H1 (cell line): ENCODE measurements at regions not wholly inside any gene's neighbourhood (a gene's known extent, or its start where the extent isn't known, plus 50 kb on each side); places are given as distances from the start of the nearest gene placed in this dataset.

Source experiments
- CTCF ChIA-PET: fragments of 300-600 bp; sonication (Branson Sonifier 250); formaldehyde crosslinking; loops from one replicate; lab custom pipeline; 2021; ENCODE audit not compliant: partially characterized antibody; lab: Charles Lee
- POLR2A ChIA-PET: fragments of 300-600 bp; sonication (Branson Sonifier 250); formaldehyde crosslinking; loops from one replicate; lab custom pipeline; 2021; ENCODE audit warnings: inconsistent platforms; ENCODE audit not compliant: partially characterized antibody; lab: Charles Lee
- DNase-seq, 2 experiments: peaks; one replicate each; pipeline versions ENCODE4 v3.0.0 to v3.0.0-alpha.2; 2010 to 2022; ENCODE audit warnings: low spot score in 2 of 2, low read depth in 1 of 2, mixed read lengths in 1 of 2
- FAIRE-seq: peaks from 2 replicates; lab custom pipeline; 2011; peaks lifted over from hg19 to GRCh38; lab: Jason Lieb, UNC
- H2AFZ ChIP-seq: 2 replicates; pipeline ENCODE4 v1.8.1; 2012; ENCODE audit warnings: low read length, inconsistent platforms
- H2AK5ac ChIP-seq: 2 replicates; pipeline ENCODE4 v1.6.1; 2013; ENCODE audit warnings: low read depth, low read length
- H2BK120ac ChIP-seq: replicated peaks from 2 replicates; pipeline ENCODE3; 2013; ENCODE audit warnings: low read depth, low read length, inconsistent platforms
- H2BK12ac ChIP-seq: 2 replicates; pipeline ENCODE4 v1.6.1; 2013; ENCODE audit warnings: low read depth, low read length
- H2BK15ac ChIP-seq: 2 replicates; pipeline ENCODE4 v1.6.1; 2013; ENCODE audit warnings: low read length
- H2BK20ac ChIP-seq: 2 replicates; pipeline ENCODE4 v1.6.1; 2013; ENCODE audit warnings: low read length
- H2BK5ac ChIP-seq: 2 replicates; pipeline ENCODE4 v1.6.1; 2013; ENCODE audit warnings: low read depth, low read length
- H3K14ac ChIP-seq: 2 replicates; pipeline ENCODE4 v1.6.1; 2013; ENCODE audit warnings: inconsistent platforms; ENCODE audit not compliant: insufficient read length
- H3K18ac ChIP-seq: 2 replicates; pipeline ENCODE4 v1.6.1; 2013; ENCODE audit warnings: low read length; ENCODE audit errors: extremely low read depth
- H3K23ac ChIP-seq: 2 replicates; pipeline ENCODE4 v1.6.1; 2013; ENCODE audit warnings: inconsistent platforms; ENCODE audit not compliant: insufficient read length
- H3K23me2 ChIP-seq: 2 replicates; pipeline ENCODE4 v1.6.1; 2013; ENCODE audit warnings: low read depth, low read length
- H3K27ac ChIP-seq: 2 replicates; pipeline ENCODE4 v1.6.1; 2011; ENCODE audit warnings: low read depth, low read length, inconsistent platforms
- H3K27me3 ChIP-seq, 4 experiments: replicated peaks in 1 of 4; 1 replicate in 1 of 4; 2 replicates in 3 of 4; pipeline versions ENCODE4 v1.6.1 to v1.8.1; 2011 to 2013; ENCODE audit warnings: low read length in 3 of 4, mild to moderate bottlenecking in 3 of 4, inconsistent platforms in 2 of 4, mixed read lengths in 2 of 4, moderate library complexity in 1 of 4; ENCODE audit not compliant: control insufficient read depth in 3 of 4, insufficient read depth in 3 of 4; ENCODE audit errors: extremely low read depth in 1 of 4
- H3K36me3 ChIP-seq, 4 experiments: 2 replicates each; pipeline versions ENCODE4 v1.6.1 to v1.8.1; 2011 to 2013; ENCODE audit warnings: mild to moderate bottlenecking in 4 of 4, low read length in 3 of 4, moderate library complexity in 2 of 4, control low read depth in 1 of 4, inconsistent platforms in 1 of 4; ENCODE audit not compliant: insufficient read depth in 4 of 4, control insufficient read depth in 2 of 4
- H3K4ac ChIP-seq: replicated peaks from 2 replicates; pipeline ENCODE3; 2013; ENCODE audit warnings: low read length, low read depth, mixed read lengths, inconsistent platforms; ENCODE audit not compliant: insufficient read length
- H3K4me1 ChIP-seq, 4 experiments: replicated peaks in 1 of 4; 1 replicate in 1 of 4; 2 replicates in 3 of 4; pipeline versions ENCODE4 v1.6.1 to v1.8.1; 2011 to 2013; ENCODE audit warnings: low read length in 3 of 4, inconsistent platforms in 2 of 4, mixed read lengths in 1 of 4; ENCODE audit not compliant: insufficient read depth in 4 of 4, control insufficient read depth in 3 of 4
- H3K4me2 ChIP-seq, 2 experiments: 2 replicates each; pipeline versions ENCODE4 v1.6.1 to v1.8.1; 2011 to 2013; ENCODE audit warnings: low read depth in 2 of 2, low read length in 2 of 2, control low read depth in 1 of 2, inconsistent platforms in 1 of 2, mild to moderate bottlenecking in 1 of 2; ENCODE audit not compliant: insufficient read depth in 1 of 2
- H3K4me3 ChIP-seq, 4 experiments: fragments of 200-600, 300-600 bp in 1 of 4; sonication (generic), shearing (Covaris generic), sonication (Bioruptor Twin) in 1 of 4; 2 replicates each; pipeline versions ENCODE4 v1.5.1 to v1.8.1; 2011 to 2016; ENCODE audit warnings: low read length in 4 of 4, low read depth in 3 of 4, control low read depth in 2 of 4, inconsistent platforms in 2 of 4, mild to moderate bottlenecking in 2 of 4, mixed read lengths in 1 of 4, moderate library complexity in 1 of 4; ENCODE audit not compliant: insufficient read depth in 2 of 4; ENCODE audit errors: extremely low read depth in 1 of 4
- H3K56ac ChIP-seq: replicated peaks from 2 replicates; pipeline ENCODE3; 2013; ENCODE audit warnings: low read depth, mild to moderate bottlenecking, mixed read lengths, low read length, inconsistent platforms; ENCODE audit not compliant: insufficient read length
- H3K79me1 ChIP-seq: 2 replicates; pipeline ENCODE4 v1.6.1; 2013; ENCODE audit warnings: low read depth, low read length, control low read depth
- H3K79me2 ChIP-seq, 2 experiments: 2 replicates each; pipeline versions ENCODE4 v1.6.1 to v1.8.1; 2012 to 2013; ENCODE audit warnings: low read length in 2 of 2, mild to moderate bottlenecking in 2 of 2, inconsistent platforms in 1 of 2; ENCODE audit not compliant: insufficient read depth in 2 of 2, control insufficient read depth in 1 of 2
- H3K9ac ChIP-seq, 4 experiments: replicated peaks in 1 of 4; 1 replicate in 1 of 4; 2 replicates in 3 of 4; pipeline versions ENCODE4 v1.6.1 to v1.8.1; 2011 to 2013; ENCODE audit warnings: low read depth in 3 of 4, low read length in 3 of 4, control low read depth in 2 of 4, mild to moderate bottlenecking in 2 of 4, moderate library complexity in 2 of 4, inconsistent platforms in 1 of 4; ENCODE audit errors: extremely low read depth in 1 of 4
- H3K9me3 ChIP-seq, 2 experiments: 2 replicates each; pipeline versions ENCODE4 v1.6.1 to v1.8.1; 2012 to 2013; ENCODE audit warnings: mild to moderate bottlenecking in 2 of 2, moderate library complexity in 2 of 2, control low read depth in 1 of 2, inconsistent platforms in 1 of 2, low read depth in 1 of 2, low read length in 1 of 2, mixed read lengths in 1 of 2; ENCODE audit not compliant: insufficient read depth in 2 of 2
- H4K20me1 ChIP-seq, 2 experiments: replicated peaks in 1 of 2; 2 replicates each; pipeline versions ENCODE3 to v1.8.1; 2011 to 2013; ENCODE audit warnings: inconsistent platforms in 2 of 2, low read length in 2 of 2, mild to moderate bottlenecking in 1 of 2; ENCODE audit not compliant: insufficient read depth in 2 of 2, control insufficient read depth in 1 of 2
- H4K5ac ChIP-seq: 2 replicates; pipeline ENCODE4 v1.6.1; 2013; ENCODE audit warnings: low read length, low read depth, mixed read lengths, inconsistent platforms; ENCODE audit not compliant: insufficient read length
- H4K8ac ChIP-seq: 2 replicates; pipeline ENCODE4 v1.8.0; 2013; ENCODE audit warnings: mild to moderate bottlenecking, moderate library complexity, low read length, inconsistent platforms; ENCODE audit not compliant: insufficient read depth; ENCODE audit errors: extremely low read depth
- H4K91ac ChIP-seq: replicated peaks from 2 replicates; pipeline ENCODE3; 2013; ENCODE audit warnings: low read length, mixed read lengths, inconsistent platforms; ENCODE audit not compliant: insufficient read length
- CHD1 ChIP-seq: IDR thresholded peaks from 2 replicates; pipeline ENCODE4 v1.6.1; 2012; ENCODE audit warnings: low read depth, low read length, improper control_type of control experiment
- JUND ChIP-seq: IDR thresholded peaks from 2 replicates; pipeline ENCODE4 v1.6.1; 2011; ENCODE audit warnings: mild to moderate bottlenecking, improper control_type of control experiment, low read length
- SAP30 ChIP-seq: fragments of 300-600 bp; sonication (generic); IDR thresholded peaks from 2 replicates; pipeline ENCODE4 v1.7.1; 2012; ENCODE audit warnings: low read length, moderate library complexity, mild to moderate bottlenecking, inconsistent platforms; ENCODE audit not compliant: insufficient read depth, insufficient replicate concordance
- ZNF274 ChIP-seq: IDR thresholded peaks from 2 replicates; pipeline ENCODE4 v1.7.0; 2012; ENCODE audit warnings: low read length, borderline replicate concordance; ENCODE audit errors: extremely low read depth
- WGBS, 2 experiments: shearing (Covaris generic) in 1 of 2; methylation state at CpG; one replicate each; pipeline versions ENCODE4 v1.1.6 to v1.1.7; 2013 to 2015; ENCODE audit warnings: low lambda C conversion rate in 2 of 2, mixed read lengths in 2 of 2, inconsistent platforms in 1 of 2, low coverage in 1 of 2, missing lambda C conversion rate in 1 of 2; ENCODE audit not compliant: insufficient replicate concordance in 2 of 2, insufficient coverage in 1 of 2, insufficient read length in 1 of 2; ENCODE audit errors: extremely low coverage in 1 of 2, missing lambda C conversion rate in 1 of 2; 5-methylcytosine and 5-hydroxymethylcytosine counted together

DNA sequence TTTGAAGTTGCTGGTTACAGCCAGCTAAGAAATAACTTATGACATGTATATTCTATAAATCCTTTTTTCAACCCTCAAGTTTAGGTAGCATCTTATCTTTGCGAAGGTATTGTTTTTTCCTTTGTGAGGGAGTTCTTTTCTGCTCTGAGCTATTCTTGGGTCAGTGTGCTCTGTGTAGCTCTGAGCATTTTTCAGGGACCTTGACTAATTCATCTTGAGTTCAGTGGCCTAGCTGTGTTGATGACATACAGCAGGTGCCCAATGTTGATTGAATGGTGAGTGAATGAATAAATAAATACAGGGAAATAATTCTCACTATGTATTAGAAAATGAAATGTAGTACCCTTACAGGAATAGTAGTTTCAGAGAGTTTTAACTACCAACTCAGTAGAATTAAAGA is 335.3 kb downstream of the IL20RB start:
- Histone ChIP-seq H3K9ac (no peak overlapping the region), H3K23ac (no peak overlapping the region), H3K27me3 (no peaks in the 10 kb centered on the region), H2BK5ac (no peak overlapping the region), H3K18ac (no peak overlapping the region), H4K8ac (no peak overlapping the region), H3K27ac (no peak overlapping the region), H2AK5ac (no peak overlapping the region), H4K20me1 (no peaks in the 10 kb centered on the region), H3K9me3 (no peaks in the 10 kb centered on the region), H2BK15ac (no peak overlapping the region), H2AFZ (no peak overlapping the region), H3K56ac (no peak overlapping the region), H2BK20ac (no peak overlapping the region), H2BK120ac (no peak overlapping the region), H4K91ac (no peak overlapping the region), H3K4me2 (no peak overlapping the region), H3K4me3 (no peak overlapping the region), H4K5ac (no peak overlapping the region), H3K4ac (no peak overlapping the region), H2BK12ac (no peak overlapping the region), H3K14ac (no peak overlapping the region), H3K4me1 (peaks cover 0 to 10% (median 6%) of the 10 kb centered on the region in 4 experiments; a peak in 4 of 7 replicates), H3K79me2 (no peaks in the 10 kb centered on the region), H3K23me2 (no peaks in the 10 kb centered on the region; the same call in 1 of the 2 replicates), H3K79me1 (no peaks in the 10 kb centered on the region), H3K36me3 (no peaks in the 10 kb centered on the region)
- TF ChIP-seq CHD1 (no peak), ZNF274 (no peak), SAP30 (no peak), JUND (no peak)
- no peak for DNase-seq
- POLR2A ChIA-PET: no interaction called here
- no peak for FAIRE-seq
- 100% methylated on average over 1 of the region's 1 CpG; no CpG with 5 or more reads in 1 of the 2 experiments for WGBS, 2 experiments
- CTCF ChIA-PET: interaction anchor here (0.8 to 4.3 kb wide), 3 partner anchors 11 to 260 kb away, joined by 5 to 31 read pairs (median 8); no protein-coding TSS in a partner anchor
